Testis (tissue), 2 donors: ENCODE measurements at regions not wholly inside any gene's neighbourhood (a gene's known extent, or its start where the extent isn't known, plus 50 kb on each side); places are given as distances from the start of the nearest gene placed in this dataset.

Experiments used
- CTCF ChIP-seq, 3 experiments: fragments of 450-650 bp in 2 of 3; fragments of 200-600 bp in 1 of 3; sonication (generic) in 1 of 3; IDR thresholded peaks; one replicate each; pipeline ENCODE4 v1.5.1; 2016 to 2019; ENCODE audit warnings: antibody characterized with exemption in 3 of 3, mild to moderate bottlenecking in 2 of 3, moderate library complexity in 1 of 3
- POLR2A ChIP-seq: fragments of 450-650 bp; IDR thresholded peaks from one replicate; pipeline ENCODE4 v1.6.1; 2017; ENCODE audit warnings: antibody characterized with exemption, mild to moderate bottlenecking, moderate library complexity

- TF ChIP-seq CTCF (IDR thresholded peaks at IDR 0.05): no peak
- no peak for TF ChIP-seq POLR2A
Observed at GRCh38 chr14:104302794-104303405, 164.5 kb downstream of the KIF26A start.
